Stimulated activated CD8-positive, alpha-beta memory T cell treated with anti-CD3 and anti-CD28 coated beads, Interleukin-7, amount 100 ng/mL, for 4 hours (primary cell): ENCODE measurements at regions not wholly inside any gene's neighbourhood (a gene's known extent, or its start where the extent isn't known, plus 50 kb on each side); places are given as distances from the start of the nearest gene placed in this dataset.
"Not testable (repeated sequence)": the region's sequence is repeated elsewhere in the genome, so short reads cannot be mapped to it uniquely, and the experiment has no call there.

Experiments used
- DNase-seq, 2 donors: peaks; one replicate each; pipeline ENCODE4 v3.0.0-alpha.2; 2020; ENCODE audit warnings: low read depth in 2 of 2

GRCh38 chr4:130068072-130068471, 972.1 kb downstream of the C4orf33 start:
- no peak for DNase-seq

GRCh38 chr4:130071746-130072145, 975.8 kb downstream of the C4orf33 start:
- DNase-seq: no peak

- DNase-seq: no peak
Observed at GRCh38 chr4:130073145-130073790, 977.3 kb downstream of the C4orf33 start.

- DNase-seq: no peak
Observed at GRCh38 chr4:130074096-130074495, 978.1 kb downstream of the C4orf33 start.

GRCh38 chr4:130077275-130077674, 981.3 kb downstream of the C4orf33 start:
- no peak for DNase-seq

- DNase-seq: not testable (repeated sequence)
Observed at GRCh38 chr4:130079027-130079426, 983.1 kb downstream of the C4orf33 start.

GRCh38 chr4:130080872-130081451, 985.0 kb downstream of the C4orf33 start:
- no peak for DNase-seq

GRCh38 chr4:130090427-130090826, 994.5 kb downstream of the C4orf33 start:
- DNase-seq: no peak

- no peak for DNase-seq
Observed at GRCh38 chr4:130092187-130093015, 996.4 kb downstream of the C4orf33 start.

GRCh38 chr4:130099105-130099504, 1003.2 kb downstream of the C4orf33 start:
- no peak for DNase-seq

- no peak for DNase-seq
Observed at GRCh38 chr4:130110189-130110588, 1014.2 kb downstream of the C4orf33 start.

- DNase-seq: no peak
Observed at GRCh38 chr4:130110770-130111169, 1014.8 kb downstream of the C4orf33 start.

GRCh38 chr4:130124066-130124465, 1028.1 kb downstream of the C4orf33 start:
- no peak for DNase-seq

- DNase-seq: no peak
Observed at GRCh38 chr4:130125467-130125866, 1029.5 kb downstream of the C4orf33 start.

GRCh38 chr4:130127297-130127696, 1031.3 kb downstream of the C4orf33 start:
- no peak for DNase-seq

- DNase-seq: no peak
Observed at GRCh38 chr4:130131536-130131935, 1035.6 kb downstream of the C4orf33 start.

GRCh38 chr4:130141651-130142050, 1045.7 kb downstream of the C4orf33 start:
- DNase-seq: no peak

- no peak for DNase-seq
Observed at GRCh38 chr4:130143656-130144055, 1047.7 kb downstream of the C4orf33 start.

- DNase-seq: no peak
Observed at GRCh38 chr4:130146773-130147172, 1050.8 kb downstream of the C4orf33 start.

- DNase-seq: no peak
Observed at GRCh38 chr4:130147641-130148040, 1051.7 kb downstream of the C4orf33 start.

- no peak for DNase-seq
Observed at GRCh38 chr4:130154901-130155300, 1058.9 kb downstream of the C4orf33 start.

- no peak for DNase-seq
Observed at GRCh38 chr4:130163701-130164100, 1067.7 kb downstream of the C4orf33 start.

GRCh38 chr4:130165381-130165780, 1069.4 kb downstream of the C4orf33 start:
- DNase-seq: no peak
